ENCODE measurements at regions not wholly inside any gene's neighbourhood (a gene's known extent, or its start where the extent isn't known, plus 50 kb on each side); places are given as distances from the start of the nearest gene placed in this dataset.

GRCh38 chr9:106441283-106441682 is 421.7 kb upstream of the ZNF462 start:
- no peaks in the 10 kb centered on the region for H3K4me1 ChIP-seq
- DNase-seq = no peak
- H3K27me3 ChIP-seq (ENCODE audit: low read depth) = no peaks in the 10 kb centered on the region
- H3K4me3 ChIP-seq = no peak overlapping the region
- intact Hi-C loops (cut with DNase I) = no loop called here
- H3K27ac ChIP-seq = no peak overlapping the region
- no peak for TF ChIP-seq CTCF (IDR thresholded peaks at IDR 0.05)
- H3K36me3 ChIP-seq = no peaks in the 10 kb centered on the region
- ATAC-seq = no peak
- H3K9me3 ChIP-seq = no peaks in the 10 kb centered on the region

- no peaks in the 10 kb centered on the region for H3K36me3 ChIP-seq
- no peak for DNase-seq
- H3K9me3 ChIP-seq = no peaks in the 10 kb centered on the region
- no peaks in the 10 kb centered on the region for H3K27me3 ChIP-seq (ENCODE audit: low read depth)
- no peak for TF ChIP-seq CTCF (IDR thresholded peaks at IDR 0.05)
- H3K27ac ChIP-seq = no peak overlapping the region
- H3K4me1 ChIP-seq = no peaks in the 10 kb centered on the region
- intact Hi-C loops (cut with DNase I) = no loop called here
- H3K4me3 ChIP-seq = no peak overlapping the region
- ATAC-seq = no peak
These were observed 419.4 kb upstream of the ZNF462 start for GRCh38 chr9:106443520-106443919.

DNA sequence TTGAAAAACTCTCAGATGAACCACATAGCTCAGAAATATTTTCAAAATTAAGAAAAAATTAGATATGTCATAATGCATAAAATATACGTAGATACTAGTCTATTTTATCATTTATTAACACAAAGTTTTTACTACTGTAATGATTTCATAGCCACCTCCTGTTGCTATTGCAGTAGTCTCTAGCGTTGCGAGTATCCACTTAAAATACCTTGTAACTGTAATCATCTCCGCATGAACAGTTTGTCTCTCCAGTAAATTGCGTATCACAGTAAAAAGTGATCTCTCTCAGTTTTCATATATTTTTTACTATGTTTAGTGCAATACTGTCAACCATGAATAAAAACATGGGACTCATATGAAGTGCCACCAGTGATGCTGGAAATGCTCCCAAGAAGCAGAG is 417.9 kb upstream of the ZNF462 start:
- ATAC-seq = no peak
- no peaks in the 10 kb centered on the region for H3K9me3 ChIP-seq
- no peak overlapping the region for H3K4me3 ChIP-seq
- no peaks in the 10 kb centered on the region for H3K4me1 ChIP-seq
- no peaks in the 10 kb centered on the region for H3K27me3 ChIP-seq (ENCODE audit: low read depth)
- no peak overlapping the region for H3K27ac ChIP-seq
- TF ChIP-seq CTCF (IDR thresholded peaks at IDR 0.05) = no peak
- no peak for DNase-seq
- H3K36me3 ChIP-seq = no peaks in the 10 kb centered on the region
- intact Hi-C loops (cut with DNase I) = no loop called here

DNA sequence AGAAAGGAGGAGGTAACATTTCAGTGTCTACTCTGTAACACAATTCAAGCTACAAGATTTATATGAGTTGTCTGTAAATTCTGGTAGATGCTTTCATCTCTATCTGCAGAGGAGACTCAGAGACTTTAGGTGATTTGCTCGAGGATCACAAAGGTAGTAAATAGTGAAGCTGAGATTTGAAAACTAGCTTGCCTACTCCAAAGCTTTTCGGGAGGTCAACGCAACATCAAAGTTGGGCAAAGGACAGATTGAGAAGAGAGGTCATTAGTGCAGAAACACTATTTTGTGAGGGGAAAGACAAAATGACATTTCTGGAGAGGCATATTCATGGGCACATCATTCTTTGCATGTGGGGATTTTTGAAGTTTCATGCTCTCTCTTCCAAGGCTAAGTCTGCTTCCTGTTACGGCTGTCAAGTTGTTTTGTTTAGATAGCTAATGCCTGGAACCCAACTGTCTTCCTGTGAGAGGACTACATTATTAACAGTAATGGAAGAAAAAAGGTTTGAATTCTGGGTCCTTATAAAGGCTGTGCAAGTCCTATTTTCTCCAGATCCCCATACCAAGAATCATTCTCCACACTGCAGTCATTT is 413.5 kb upstream of the ZNF462 start:
- no peak for TF ChIP-seq CTCF (IDR thresholded peaks at IDR 0.05)
- ATAC-seq = no peak
- intact Hi-C loops (cut with DNase I) = no loop called here
- H3K27me3 ChIP-seq (ENCODE audit: low read depth) = no peaks in the 10 kb centered on the region
- H3K9me3 ChIP-seq = no peaks in the 10 kb centered on the region
- no peaks in the 10 kb centered on the region for H3K4me1 ChIP-seq
- DNase-seq = no peak
- H3K27ac ChIP-seq = no peak overlapping the region
- no peaks in the 10 kb centered on the region for H3K36me3 ChIP-seq
- H3K4me3 ChIP-seq = no peak overlapping the region

- TF ChIP-seq CTCF (IDR thresholded peaks at IDR 0.05) = no peak
- intact Hi-C loops (cut with DNase I) = no loop called here
- Histone ChIP-seq H3K4me1 (no peaks in the 10 kb centered on the region), H3K4me3 (no peak overlapping the region), H3K27me3 (ENCODE audit: low read depth) (no peaks in the 10 kb centered on the region), H3K27ac (no peak overlapping the region), H3K9me3 (no peaks in the 10 kb centered on the region), H3K36me3 (no peaks in the 10 kb centered on the region)
- ATAC-seq (no peak), DNase-seq (no peak)
These were observed 412.4 kb upstream of the ZNF462 start for GRCh38 chr9:106450549-106450948.

GRCh38 chr9:106451223-106451622 is 411.7 kb upstream of the ZNF462 start:
- no peak for DNase-seq
- Histone ChIP-seq H3K36me3 (no peaks in the 10 kb centered on the region), H3K4me1 (no peaks in the 10 kb centered on the region), H3K9me3 (no peaks in the 10 kb centered on the region), H3K4me3 (no peak overlapping the region), H3K27me3 (ENCODE audit: low read depth) (no peaks in the 10 kb centered on the region), H3K27ac (no peak overlapping the region)
- ATAC-seq = no peak
- no peak for TF ChIP-seq CTCF (IDR thresholded peaks at IDR 0.05)
- intact Hi-C loops (cut with DNase I) = no loop called here
